ENCODE measurements at regions not wholly inside any gene's neighbourhood (a gene's known extent, or its start where the extent isn't known, plus 50 kb on each side); places are given as distances from the start of the nearest gene placed in this dataset.

DNA sequence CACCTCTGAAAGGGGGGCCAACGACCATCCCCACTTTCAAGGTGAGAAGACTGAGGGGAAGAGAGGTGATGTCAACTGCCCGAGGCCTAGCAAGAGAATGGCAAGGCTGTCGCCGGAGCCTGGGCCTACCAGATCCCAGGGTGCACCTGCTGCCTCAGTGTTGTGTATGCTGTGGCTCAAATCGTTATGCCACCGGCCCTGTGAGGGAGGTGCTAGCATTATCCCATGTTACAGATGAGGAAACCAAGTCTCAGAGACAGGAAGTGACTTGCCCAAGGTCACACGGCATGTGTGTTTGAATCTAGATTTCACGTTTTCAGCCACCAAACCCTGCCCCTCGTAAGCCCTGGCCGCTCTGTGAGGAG is 152.5 kb downstream of the CEBPB start:
- intact Hi-C loops (cut with DNase I): no loop called here
- DNase-seq (ENCODE audit: low spot score): no peak
- peak overlapping the region in 1 of 2 donors; percentile 24 for H3K27ac ChIP-seq
- no peaks in the 10 kb centered on the region for H3K9me3 ChIP-seq
- H3K4me3 ChIP-seq: no peak overlapping the region
- WGBS: 81% methylated on average over 10 of the region's 10 CpGs
- no peak for TF ChIP-seq CTCF (IDR thresholded peaks at IDR 0.05)
- no peak for TF ChIP-seq POLR2A (IDR thresholded peaks at IDR 0.05)
- no peak for TF ChIP-seq POLR2AphosphoS5 (IDR thresholded peaks at IDR 0.05)
- peaks cover 10% of the 10 kb centered on the region for H3K4me1 ChIP-seq (replicated peaks)
- H3K27me3 ChIP-seq (replicated peaks; ENCODE audit: insufficient read depth): no peaks in the 10 kb centered on the region
- H3K36me3 ChIP-seq: no peaks in the 10 kb centered on the region

DNA sequence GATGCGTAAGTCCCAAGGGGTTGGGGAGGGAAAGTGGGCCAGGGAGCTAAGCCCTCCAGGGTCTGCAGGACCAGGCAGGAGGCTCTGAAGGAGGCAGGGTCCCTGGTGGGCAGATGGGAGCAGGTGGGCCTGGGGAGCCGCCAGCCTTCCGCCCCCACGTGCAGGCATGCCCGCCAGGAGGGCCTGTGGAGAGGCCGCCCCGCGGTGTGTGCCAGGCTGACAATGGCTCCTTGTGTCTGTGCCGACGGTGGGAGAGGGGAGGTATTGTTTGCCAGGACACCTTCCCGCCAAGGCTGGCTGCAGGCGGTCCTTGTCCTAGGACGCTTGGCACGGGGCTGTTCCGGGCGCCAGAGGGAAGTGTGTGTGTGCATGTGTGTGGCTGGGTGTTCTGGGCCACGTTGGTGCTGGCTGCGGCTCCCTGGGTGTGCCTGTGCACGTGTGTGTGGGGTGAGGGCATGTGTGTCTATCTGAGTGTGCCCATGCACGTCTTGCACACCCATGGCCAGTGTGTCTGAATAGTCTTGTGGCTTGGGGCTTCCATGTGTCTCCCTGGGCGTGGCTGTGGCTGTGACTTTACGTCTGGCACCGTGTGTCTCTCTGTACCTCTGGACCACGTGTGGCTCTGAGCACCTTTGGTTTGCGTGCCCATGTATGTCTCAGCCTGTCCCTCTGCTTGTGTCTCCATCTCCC is 153.0 kb downstream of the CEBPB start:
- Histone ChIP-seq H3K27ac (peak overlapping the region in 1 of 2 donors; percentile 24), H3K9me3 (no peaks in the 10 kb centered on the region), H3K4me3 (no peak overlapping the region), H3K36me3 (no peaks in the 10 kb centered on the region), H3K4me1 (replicated peaks) (peaks cover 10% of the 10 kb centered on the region), H3K27me3 (replicated peaks; ENCODE audit: insufficient read depth) (no peaks in the 10 kb centered on the region)
- intact Hi-C loops (cut with DNase I): no loop called here
- TF ChIP-seq POLR2AphosphoS5 (IDR thresholded peaks at IDR 0.05): peak; percentile 54
- no peak for TF ChIP-seq POLR2A (IDR thresholded peaks at IDR 0.05)
- TF ChIP-seq CTCF (IDR thresholded peaks at IDR 0.05): no peak
- 48% methylated on average over 24 of the region's 25 CpGs for WGBS
- DNase-seq (ENCODE audit: low spot score): peak; percentile 76

DNA sequence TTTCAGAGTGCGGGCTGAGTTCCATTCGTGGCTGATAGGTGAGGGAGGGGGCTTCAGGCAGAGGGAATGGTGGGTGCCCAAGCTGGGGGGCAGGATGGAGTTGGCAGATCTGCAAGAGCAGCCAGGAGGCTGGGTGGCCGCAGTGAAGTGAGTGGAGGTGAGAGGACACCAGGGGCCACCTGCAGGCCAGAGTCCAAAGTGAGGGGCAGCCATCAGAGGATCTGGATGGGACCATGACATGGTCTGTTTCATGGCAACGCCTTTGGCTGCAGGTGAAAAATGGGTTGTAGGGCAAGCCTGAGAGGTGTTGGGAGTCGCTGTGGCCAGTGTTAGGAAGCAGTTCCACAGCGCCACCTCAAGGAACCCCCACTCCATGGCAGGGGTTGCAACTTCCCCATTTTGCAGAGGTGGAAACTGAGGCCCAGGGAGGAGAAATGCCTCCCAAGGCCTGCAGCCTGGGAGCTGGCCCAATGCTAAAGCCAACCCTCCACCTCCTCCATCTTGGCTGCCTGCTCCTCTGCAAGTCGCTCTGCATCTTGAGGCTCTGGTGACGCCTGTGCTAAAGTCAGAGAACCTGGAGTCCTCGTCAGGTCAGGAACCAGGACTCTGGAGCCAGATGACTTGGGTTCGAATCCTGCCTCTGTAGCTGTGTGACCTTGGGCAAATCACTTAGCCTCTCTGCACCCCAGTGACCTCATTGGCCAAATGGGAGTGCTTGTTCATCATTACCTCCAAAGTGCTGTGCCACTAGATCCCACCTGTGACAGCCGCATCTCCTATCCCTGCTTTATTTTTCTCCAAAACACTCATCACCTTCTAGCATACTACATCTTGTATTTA is 153.8 kb downstream of the CEBPB start:
- Histone ChIP-seq H3K27ac (no peak overlapping the region), H3K4me1 (replicated peaks) (peaks cover 10% of the 10 kb centered on the region), H3K36me3 (no peaks in the 10 kb centered on the region), H3K27me3 (replicated peaks; ENCODE audit: insufficient read depth) (no peaks in the 10 kb centered on the region), H3K4me3 (no peak overlapping the region), H3K9me3 (no peaks in the 10 kb centered on the region)
- no peak for DNase-seq (ENCODE audit: low spot score)
- 87% methylated on average over 11 of the region's 11 CpGs for WGBS
- intact Hi-C loops (cut with DNase I): no loop called here
- TF ChIP-seq POLR2AphosphoS5 (IDR thresholded peaks at IDR 0.05) (no peak), CTCF (IDR thresholded peaks at IDR 0.05) (peak in 1 of 4 experiments; percentile 29)

DNA sequence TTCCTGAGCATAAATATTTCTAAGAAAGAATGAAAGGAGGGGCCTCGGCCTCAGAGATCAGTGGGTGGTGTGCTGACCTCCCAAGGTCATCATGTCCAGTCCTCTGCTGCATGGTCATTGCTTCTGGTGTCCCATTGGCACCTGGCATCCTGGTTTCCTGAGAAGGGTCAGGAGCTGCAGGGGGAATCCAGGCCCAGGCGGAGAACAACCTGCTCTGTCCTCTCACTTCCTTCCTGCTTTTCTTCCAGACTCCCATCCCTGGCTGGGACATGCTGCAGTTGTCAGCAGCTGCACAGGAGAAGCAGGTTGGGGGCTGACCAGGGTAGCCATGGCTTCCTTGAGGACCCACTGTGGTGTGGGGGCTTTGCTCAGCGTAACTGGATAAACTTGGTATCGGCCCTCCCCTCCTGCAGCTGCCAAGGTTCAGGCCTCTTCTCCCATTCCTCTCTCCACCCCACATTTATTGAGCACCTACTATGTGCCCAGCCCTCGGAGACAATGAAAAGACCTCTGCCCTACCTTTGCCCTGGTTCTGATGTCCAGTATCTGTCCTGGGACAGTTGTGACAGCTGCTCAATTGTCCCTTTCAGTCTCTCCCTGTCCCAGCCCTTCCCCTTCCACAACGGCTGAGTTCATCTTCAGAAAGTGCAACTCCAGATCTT is 155.2 kb downstream of the CEBPB start:
- intact Hi-C loops (cut with DNase I): loop anchor here (1.0 kb wide), 1 partner anchor 33 kb away; no protein-coding TSS in a partner anchor
- DNase-seq (ENCODE audit: low spot score): no peak

More for the DNA sequence above, 155.2 kb downstream of the CEBPB start:
- Histone ChIP-seq H3K4me1 (replicated peaks) (peaks cover 10% of the 10 kb centered on the region), H3K27me3 (replicated peaks; ENCODE audit: insufficient read depth) (no peaks in the 10 kb centered on the region), H3K9me3 (no peaks in the 10 kb centered on the region), H3K27ac (peak overlapping the region; percentile 68 to 75), H3K4me3 (no peak overlapping the region), H3K36me3 (no peaks in the 10 kb centered on the region)
- WGBS: 78% methylated on average over 6 of the region's 6 CpGs
- TF ChIP-seq POLR2AphosphoS5 (IDR thresholded peaks at IDR 0.05) (no peak), CTCF (IDR thresholded peaks at IDR 0.05) (no peak), POLR2A (IDR thresholded peaks at IDR 0.05) (no peak)
